ENCODE measurements at regions not wholly inside any gene's neighbourhood (a gene's known extent, or its start where the extent isn't known, plus 50 kb on each side); places are given as distances from the start of the nearest gene placed in this dataset.
A peak's percentile ranks its signal among the peaks of the same experiment; 100 is the strongest.

DNA sequence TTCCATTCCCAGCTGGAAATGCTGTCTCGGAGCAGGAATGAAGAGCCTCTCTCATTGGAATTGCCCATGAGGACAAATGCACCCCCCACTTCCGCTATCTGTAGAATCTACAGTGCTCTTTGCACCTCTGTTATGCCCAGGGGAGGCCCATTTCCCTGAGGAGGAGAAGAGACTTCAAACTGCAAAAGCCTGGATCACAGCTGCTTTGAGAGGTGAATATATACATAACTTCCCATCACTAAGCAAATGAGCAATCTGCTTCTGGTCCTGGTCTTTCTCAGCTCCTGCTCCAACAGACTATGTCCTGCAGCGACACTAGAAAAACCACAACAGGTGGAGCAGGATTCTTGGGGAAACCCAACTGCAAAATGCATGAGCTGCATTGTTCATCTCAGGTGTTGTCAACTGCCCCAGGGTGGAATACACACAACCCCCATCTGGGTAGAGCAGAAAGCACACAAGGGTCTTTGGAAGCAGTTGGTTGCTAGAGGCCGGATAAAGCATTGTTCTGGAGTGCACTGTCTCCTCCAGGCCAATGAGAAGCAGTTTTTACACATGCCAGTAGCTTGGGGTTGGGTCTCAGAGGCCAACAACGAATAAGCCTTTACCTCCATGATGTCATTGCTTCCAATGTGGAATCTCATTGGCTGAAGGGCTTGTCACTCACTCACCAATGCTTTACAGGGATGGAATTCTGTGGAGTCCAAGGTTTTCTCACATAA lies 67.7 kb upstream of the RAB4A start (continued):
- TF ChIP-seq, protein P1, sequence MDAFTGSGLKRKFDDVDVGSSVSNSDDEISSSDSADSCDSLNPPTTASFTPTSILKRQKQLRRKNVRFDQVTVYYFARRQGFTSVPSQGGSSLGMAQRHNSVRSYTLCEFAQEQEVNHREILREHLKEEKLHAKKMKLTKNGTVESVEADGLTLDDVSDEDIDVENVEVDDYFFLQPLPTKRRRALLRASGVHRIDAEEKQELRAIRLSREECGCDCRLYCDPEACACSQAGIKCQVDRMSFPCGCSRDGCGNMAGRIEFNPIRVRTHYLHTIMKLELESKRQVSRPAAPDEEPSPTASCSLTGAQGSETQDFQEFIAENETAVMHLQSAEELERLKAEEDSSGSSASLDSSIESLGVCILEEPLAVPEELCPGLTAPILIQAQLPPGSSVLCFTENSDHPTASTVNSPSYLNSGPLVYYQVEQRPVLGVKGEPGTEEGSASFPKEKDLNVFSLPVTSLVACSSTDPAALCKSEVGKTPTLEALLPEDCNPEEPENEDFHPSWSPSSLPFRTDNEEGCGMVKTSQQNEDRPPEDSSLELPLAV (CRISPR knock-in tag; conservative IDR thresholded peaks at IDR 0.05; ENCODE audit: low read depth) = no peak
- TF ChIP-seq ZNF570 (CRISPR knock-in tag; IDR thresholded peaks at IDR 0.05; ENCODE audit: borderline replicate concordance) (no peak), GLI4 (CRISPR knock-in tag; IDR thresholded peaks at IDR 0.05; ENCODE audit: borderline replicate concordance) (no peak), KDM6A (CRISPR knock-in tag; IDR thresholded peaks at IDR 0.05; ENCODE audit: low read depth) (peak; percentile 62; the same call in 1 of the 2 replicates), SRY (CRISPR knock-in tag; IDR thresholded peaks at IDR 0.05) (no peak), PAF1 (CRISPR knock-in tag; IDR thresholded peaks at IDR 0.05) (no peak), NAIF1 (CRISPR knock-in tag; IDR thresholded peaks at IDR 0.05; ENCODE audit: borderline replicate concordance) (no peak), TRIM24 (CRISPR knock-in tag; IDR thresholded peaks at IDR 0.05) (no peak), ZFP1 (CRISPR knock-in tag; IDR thresholded peaks at IDR 0.05) (no peak)
- TF ChIP-seq, protein P2, sequence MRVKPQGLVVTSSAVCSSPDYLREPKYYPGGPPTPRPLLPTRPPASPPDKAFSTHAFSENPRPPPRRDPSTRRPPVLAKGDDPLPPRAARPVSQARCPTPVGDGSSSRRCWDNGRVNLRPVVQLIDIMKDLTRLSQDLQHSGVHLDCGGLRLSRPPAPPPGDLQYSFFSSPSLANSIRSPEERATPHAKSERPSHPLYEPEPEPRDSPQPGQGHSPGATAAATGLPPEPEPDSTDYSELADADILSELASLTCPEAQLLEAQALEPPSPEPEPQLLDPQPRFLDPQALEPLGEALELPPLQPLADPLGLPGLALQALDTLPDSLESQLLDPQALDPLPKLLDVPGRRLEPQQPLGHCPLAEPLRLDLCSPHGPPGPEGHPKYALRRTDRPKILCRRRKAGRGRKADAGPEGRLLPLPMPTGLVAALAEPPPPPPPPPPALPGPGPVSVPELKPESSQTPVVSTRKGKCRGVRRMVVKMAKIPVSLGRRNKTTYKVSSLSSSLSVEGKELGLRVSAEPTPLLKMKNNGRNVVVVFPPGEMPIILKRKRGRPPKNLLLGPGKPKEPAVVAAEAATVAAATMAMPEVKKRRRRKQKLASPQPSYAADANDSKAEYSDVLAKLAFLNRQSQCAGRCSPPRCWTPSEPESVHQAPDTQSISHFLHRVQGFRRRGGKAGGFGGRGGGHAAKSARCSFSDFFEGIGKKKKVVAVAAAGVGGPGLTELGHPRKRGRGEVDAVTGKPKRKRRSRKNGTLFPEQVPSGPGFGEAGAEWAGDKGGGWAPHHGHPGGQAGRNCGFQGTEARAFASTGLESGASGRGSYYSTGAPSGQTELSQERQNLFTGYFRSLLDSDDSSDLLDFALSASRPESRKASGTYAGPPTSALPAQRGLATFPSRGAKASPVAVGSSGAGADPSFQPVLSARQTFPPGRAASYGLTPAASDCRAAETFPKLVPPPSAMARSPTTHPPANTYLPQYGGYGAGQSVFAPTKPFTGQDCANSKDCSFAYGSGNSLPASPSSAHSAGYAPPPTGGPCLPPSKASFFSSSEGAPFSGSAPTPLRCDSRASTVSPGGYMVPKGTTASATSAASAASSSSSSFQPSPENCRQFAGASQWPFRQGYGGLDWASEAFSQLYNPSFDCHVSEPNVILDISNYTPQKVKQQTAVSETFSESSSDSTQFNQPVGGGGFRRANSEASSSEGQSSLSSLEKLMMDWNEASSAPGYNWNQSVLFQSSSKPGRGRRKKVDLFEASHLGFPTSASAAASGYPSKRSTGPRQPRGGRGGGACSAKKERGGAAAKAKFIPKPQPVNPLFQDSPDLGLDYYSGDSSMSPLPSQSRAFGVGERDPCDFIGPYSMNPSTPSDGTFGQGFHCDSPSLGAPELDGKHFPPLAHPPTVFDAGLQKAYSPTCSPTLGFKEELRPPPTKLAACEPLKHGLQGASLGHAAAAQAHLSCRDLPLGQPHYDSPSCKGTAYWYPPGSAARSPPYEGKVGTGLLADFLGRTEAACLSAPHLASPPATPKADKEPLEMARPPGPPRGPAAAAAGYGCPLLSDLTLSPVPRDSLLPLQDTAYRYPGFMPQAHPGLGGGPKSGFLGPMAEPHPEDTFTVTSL (CRISPR knock-in tag; IDR thresholded peaks at IDR 0.05; ENCODE audit: borderline replicate concordance) = peak; percentile 52; the same call in 1 of the 2 replicates
- TF ChIP-seq, protein P3, sequence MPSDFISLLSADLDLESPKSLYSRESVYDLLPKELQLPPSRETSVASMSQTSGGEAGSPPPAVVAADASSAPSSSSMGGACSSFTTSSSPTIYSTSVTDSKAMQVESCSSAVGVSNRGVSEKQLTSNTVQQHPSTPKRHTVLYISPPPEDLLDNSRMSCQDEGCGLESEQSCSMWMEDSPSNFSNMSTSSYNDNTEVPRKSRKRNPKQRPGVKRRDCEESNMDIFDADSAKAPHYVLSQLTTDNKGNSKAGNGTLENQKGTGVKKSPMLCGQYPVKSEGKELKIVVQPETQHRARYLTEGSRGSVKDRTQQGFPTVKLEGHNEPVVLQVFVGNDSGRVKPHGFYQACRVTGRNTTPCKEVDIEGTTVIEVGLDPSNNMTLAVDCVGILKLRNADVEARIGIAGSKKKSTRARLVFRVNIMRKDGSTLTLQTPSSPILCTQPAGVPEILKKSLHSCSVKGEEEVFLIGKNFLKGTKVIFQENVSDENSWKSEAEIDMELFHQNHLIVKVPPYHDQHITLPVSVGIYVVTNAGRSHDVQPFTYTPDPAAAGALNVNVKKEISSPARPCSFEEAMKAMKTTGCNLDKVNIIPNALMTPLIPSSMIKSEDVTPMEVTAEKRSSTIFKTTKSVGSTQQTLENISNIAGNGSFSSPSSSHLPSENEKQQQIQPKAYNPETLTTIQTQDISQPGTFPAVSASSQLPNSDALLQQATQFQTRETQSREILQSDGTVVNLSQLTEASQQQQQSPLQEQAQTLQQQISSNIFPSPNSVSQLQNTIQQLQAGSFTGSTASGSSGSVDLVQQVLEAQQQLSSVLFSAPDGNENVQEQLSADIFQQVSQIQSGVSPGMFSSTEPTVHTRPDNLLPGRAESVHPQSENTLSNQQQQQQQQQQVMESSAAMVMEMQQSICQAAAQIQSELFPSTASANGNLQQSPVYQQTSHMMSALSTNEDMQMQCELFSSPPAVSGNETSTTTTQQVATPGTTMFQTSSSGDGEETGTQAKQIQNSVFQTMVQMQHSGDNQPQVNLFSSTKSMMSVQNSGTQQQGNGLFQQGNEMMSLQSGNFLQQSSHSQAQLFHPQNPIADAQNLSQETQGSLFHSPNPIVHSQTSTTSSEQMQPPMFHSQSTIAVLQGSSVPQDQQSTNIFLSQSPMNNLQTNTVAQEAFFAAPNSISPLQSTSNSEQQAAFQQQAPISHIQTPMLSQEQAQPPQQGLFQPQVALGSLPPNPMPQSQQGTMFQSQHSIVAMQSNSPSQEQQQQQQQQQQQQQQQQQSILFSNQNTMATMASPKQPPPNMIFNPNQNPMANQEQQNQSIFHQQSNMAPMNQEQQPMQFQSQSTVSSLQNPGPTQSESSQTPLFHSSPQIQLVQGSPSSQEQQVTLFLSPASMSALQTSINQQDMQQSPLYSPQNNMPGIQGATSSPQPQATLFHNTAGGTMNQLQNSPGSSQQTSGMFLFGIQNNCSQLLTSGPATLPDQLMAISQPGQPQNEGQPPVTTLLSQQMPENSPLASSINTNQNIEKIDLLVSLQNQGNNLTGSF (CRISPR knock-in tag; IDR thresholded peaks at IDR 0.05) = peak; percentile 28; the same call in 1 of the 2 replicates
- TF ChIP-seq, protein P4, sequence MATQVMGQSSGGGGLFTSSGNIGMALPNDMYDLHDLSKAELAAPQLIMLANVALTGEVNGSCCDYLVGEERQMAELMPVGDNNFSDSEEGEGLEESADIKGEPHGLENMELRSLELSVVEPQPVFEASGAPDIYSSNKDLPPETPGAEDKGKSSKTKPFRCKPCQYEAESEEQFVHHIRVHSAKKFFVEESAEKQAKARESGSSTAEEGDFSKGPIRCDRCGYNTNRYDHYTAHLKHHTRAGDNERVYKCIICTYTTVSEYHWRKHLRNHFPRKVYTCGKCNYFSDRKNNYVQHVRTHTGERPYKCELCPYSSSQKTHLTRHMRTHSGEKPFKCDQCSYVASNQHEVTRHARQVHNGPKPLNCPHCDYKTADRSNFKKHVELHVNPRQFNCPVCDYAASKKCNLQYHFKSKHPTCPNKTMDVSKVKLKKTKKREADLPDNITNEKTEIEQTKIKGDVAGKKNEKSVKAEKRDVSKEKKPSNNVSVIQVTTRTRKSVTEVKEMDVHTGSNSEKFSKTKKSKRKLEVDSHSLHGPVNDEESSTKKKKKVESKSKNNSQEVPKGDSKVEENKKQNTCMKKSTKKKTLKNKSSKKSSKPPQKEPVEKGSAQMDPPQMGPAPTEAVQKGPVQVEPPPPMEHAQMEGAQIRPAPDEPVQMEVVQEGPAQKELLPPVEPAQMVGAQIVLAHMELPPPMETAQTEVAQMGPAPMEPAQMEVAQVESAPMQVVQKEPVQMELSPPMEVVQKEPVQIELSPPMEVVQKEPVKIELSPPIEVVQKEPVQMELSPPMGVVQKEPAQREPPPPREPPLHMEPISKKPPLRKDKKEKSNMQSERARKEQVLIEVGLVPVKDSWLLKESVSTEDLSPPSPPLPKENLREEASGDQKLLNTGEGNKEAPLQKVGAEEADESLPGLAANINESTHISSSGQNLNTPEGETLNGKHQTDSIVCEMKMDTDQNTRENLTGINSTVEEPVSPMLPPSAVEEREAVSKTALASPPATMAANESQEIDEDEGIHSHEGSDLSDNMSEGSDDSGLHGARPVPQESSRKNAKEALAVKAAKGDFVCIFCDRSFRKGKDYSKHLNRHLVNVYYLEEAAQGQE (IDR thresholded peaks at IDR 0.05; ENCODE audit: borderline replicate concordance in 1 of 2, low read depth in 1 of 2, low read length in 2 of 2) = no peak

All from HepG2 (cell line).